Activated naive CD8-positive, alpha-beta T cell treated with anti-CD3 and anti-CD28 coated beads, Interleukin-2, amount 50 U/mL, for 24 hours (primary cell): ENCODE measurements at regions not wholly inside any gene's neighbourhood (a gene's known extent, or its start where the extent isn't known, plus 50 kb on each side); places are given as distances from the start of the nearest gene placed in this dataset.

ENCODE experiments used
- ATAC-seq: fragments of 150-1000 bp; cut with Tn5 transposase; one replicate; pipeline ENCODE4 v1.10.0; 2021
- DNase-seq: peaks from one replicate; pipeline ENCODE4 v3.0.0; 2021
- H3K27ac Mint-ChIP-seq: one replicate; pipeline ENCODE4 v1.8.0; 2021; ENCODE audit warnings: mild to moderate bottlenecking, mixed read lengths
- H3K27me3 Mint-ChIP-seq: one replicate; pipeline ENCODE4 v1.8.0; 2021; ENCODE audit warnings: mixed read lengths
- H3K36me3 Mint-ChIP-seq: one replicate; pipeline ENCODE4 v1.8.0; 2021; ENCODE audit warnings: low read depth, mixed read lengths
- H3K4me1 Mint-ChIP-seq: one replicate; pipeline ENCODE4 v1.8.0; 2021; ENCODE audit warnings: mixed read lengths
- H3K4me3 Mint-ChIP-seq: one replicate; pipeline ENCODE4 v1.8.0; 2021; ENCODE audit warnings: mild to moderate bottlenecking, moderate library complexity, mixed read lengths
- H3K9me3 Mint-ChIP-seq: one replicate; pipeline ENCODE4 v1.8.0; 2021; ENCODE audit warnings: mixed read lengths

GRCh38 chr11:109849946-109850345, 243.2 kb upstream of the ZC3H12C start:
- no peaks in the 10 kb centered on the region for H3K9me3 Mint-ChIP-seq
- no peak overlapping the region for H3K27ac Mint-ChIP-seq
- H3K4me1 Mint-ChIP-seq, result no peaks in the 10 kb centered on the region
- DNase-seq, result no peak
- no peaks in the 10 kb centered on the region for H3K36me3 Mint-ChIP-seq
- H3K4me3 Mint-ChIP-seq, result no peak overlapping the region
- no peak for ATAC-seq
- peaks cover 2% of the 10 kb centered on the region for H3K27me3 Mint-ChIP-seq

GRCh38 chr11:109851780-109852390, 241.3 kb upstream of the ZC3H12C start:
- H3K36me3 Mint-ChIP-seq, result no peaks in the 10 kb centered on the region
- H3K4me1 Mint-ChIP-seq, result peaks cover 2% of the 10 kb centered on the region
- H3K9me3 Mint-ChIP-seq, result no peaks in the 10 kb centered on the region
- H3K27me3 Mint-ChIP-seq, result peaks cover 2% of the 10 kb centered on the region
- no peak overlapping the region for H3K4me3 Mint-ChIP-seq
- DNase-seq (no peak), ATAC-seq (no peak)
- no peak overlapping the region for H3K27ac Mint-ChIP-seq

DNA sequence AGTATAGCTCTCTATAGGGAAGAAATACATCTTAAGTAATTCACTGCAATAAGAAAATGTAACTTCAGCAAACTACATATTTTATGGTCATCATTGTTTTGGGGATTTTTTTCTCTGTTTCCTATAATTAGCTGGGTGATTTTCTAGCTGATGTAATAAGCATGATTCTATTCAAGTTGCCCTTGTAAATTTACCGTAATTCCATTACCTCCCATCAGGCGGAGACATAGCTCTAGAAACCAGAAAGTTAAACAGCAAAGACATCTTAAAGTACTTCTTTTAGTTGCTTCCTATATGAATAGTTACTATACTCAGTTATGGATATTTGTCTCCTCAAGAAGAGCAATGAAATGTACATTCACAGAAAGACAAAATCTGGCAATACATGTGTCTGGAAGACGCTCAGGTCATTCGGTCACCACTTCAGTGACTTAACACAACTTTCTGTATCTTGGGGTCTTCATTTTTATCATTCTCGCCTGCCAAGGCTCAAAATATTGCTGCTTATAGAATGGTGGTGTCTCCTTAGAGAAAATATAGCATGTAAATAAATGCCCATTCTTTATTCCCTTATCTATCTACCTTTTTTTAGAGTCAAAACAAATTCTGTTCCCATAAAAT, 239.9 kb upstream of the ZC3H12C start:
- peaks cover 2% of the 10 kb centered on the region for H3K27me3 Mint-ChIP-seq
- no peak overlapping the region for H3K4me3 Mint-ChIP-seq
- ATAC-seq, result peak; percentile 33
- no peak for DNase-seq
- H3K4me1 Mint-ChIP-seq, result peaks cover 2% of the 10 kb centered on the region
- no peaks in the 10 kb centered on the region for H3K9me3 Mint-ChIP-seq
- H3K36me3 Mint-ChIP-seq, result no peaks in the 10 kb centered on the region
- H3K27ac Mint-ChIP-seq, result no peak overlapping the region

DNA sequence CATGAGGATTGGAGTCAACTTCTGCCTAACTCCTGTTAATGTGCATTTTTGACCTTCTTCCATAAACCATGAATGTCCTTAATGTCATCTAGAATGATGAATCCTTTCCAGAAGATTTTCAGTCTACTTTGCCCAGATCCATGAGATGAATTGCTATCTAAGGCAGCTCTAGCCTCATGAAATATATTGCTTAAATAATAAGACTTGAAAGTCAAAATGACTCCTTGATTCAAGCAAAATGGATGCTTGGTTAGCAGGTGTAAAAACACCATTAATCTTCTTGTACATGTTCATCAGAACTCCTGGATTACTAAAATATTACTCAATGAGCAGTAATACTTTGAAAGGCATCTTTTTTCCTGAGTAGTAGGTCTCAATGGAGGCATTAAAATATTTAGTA, 238.5 kb upstream of the ZC3H12C start:
- no peak overlapping the region for H3K4me3 Mint-ChIP-seq
- no peaks in the 10 kb centered on the region for H3K36me3 Mint-ChIP-seq
- H3K4me1 Mint-ChIP-seq, result peaks cover 4% of the 10 kb centered on the region
- H3K27ac Mint-ChIP-seq, result no peak overlapping the region
- DNase-seq, result no peak
- peaks cover 2% of the 10 kb centered on the region for H3K27me3 Mint-ChIP-seq
- ATAC-seq, result no peak
- no peaks in the 10 kb centered on the region for H3K9me3 Mint-ChIP-seq

- Mint-ChIP-seq H3K4me3 (no peak overlapping the region), H3K27me3 (no peaks in the 10 kb centered on the region), H3K9me3 (no peaks in the 10 kb centered on the region), H3K4me1 (peaks cover 4% of the 10 kb centered on the region), H3K27ac (no peak overlapping the region), H3K36me3 (no peaks in the 10 kb centered on the region)
- ATAC-seq (no peak), DNase-seq (no peak)
These were observed 236.3 kb upstream of the ZC3H12C start for GRCh38 chr11:109856928-109857327.

- no peak overlapping the region for H3K27ac Mint-ChIP-seq
- DNase-seq (no peak), ATAC-seq (no peak)
- H3K4me1 Mint-ChIP-seq, result peaks cover 4% of the 10 kb centered on the region
- H3K4me3 Mint-ChIP-seq, result no peak overlapping the region
- no peaks in the 10 kb centered on the region for H3K27me3 Mint-ChIP-seq
- no peaks in the 10 kb centered on the region for H3K36me3 Mint-ChIP-seq
- no peaks in the 10 kb centered on the region for H3K9me3 Mint-ChIP-seq
These were observed 235.6 kb upstream of the ZC3H12C start for GRCh38 chr11:109857637-109858036.

DNA sequence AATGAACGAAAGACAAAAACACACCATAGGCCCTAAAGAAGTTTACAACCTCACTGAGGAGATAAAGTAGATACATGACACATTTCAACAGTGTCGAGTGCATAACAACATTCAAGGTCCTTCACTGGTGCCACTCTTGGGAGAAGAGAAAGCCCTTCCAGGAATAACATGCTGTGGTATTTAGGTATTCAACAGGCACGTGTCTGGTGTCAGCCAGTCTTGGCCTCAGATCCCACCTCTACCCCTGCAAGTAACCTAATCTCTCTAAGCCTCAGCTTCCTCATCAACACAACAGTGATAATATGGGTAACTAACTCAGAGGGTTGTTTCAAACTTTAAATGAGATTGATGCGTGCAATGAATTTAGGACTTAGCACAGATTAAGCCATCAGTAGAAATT, 235.0 kb upstream of the ZC3H12C start:
- no peaks in the 10 kb centered on the region for H3K9me3 Mint-ChIP-seq

GRCh38 chr11:109859045-109859724, 234.0 kb upstream of the ZC3H12C start:
- no peak for DNase-seq

More for the DNA sequence above, 235.0 kb upstream of the ZC3H12C start:
- Mint-ChIP-seq H3K36me3 (no peaks in the 10 kb centered on the region), H3K4me1 (peaks cover 4% of the 10 kb centered on the region), H3K27ac (no peak overlapping the region), H3K27me3 (no peaks in the 10 kb centered on the region), H3K4me3 (no peak overlapping the region)
- no peak for DNase-seq
- ATAC-seq, result no peak

GRCh38 chr11:109862835-109863234, 230.4 kb upstream of the ZC3H12C start:
- Mint-ChIP-seq H3K9me3 (no peaks in the 10 kb centered on the region), H3K27ac (no peak overlapping the region), H3K4me1 (peaks cover 27% of the 10 kb centered on the region), H3K27me3 (peaks cover 4% of the 10 kb centered on the region), H3K4me3 (no peak overlapping the region), H3K36me3 (no peaks in the 10 kb centered on the region)
- DNase-seq (no peak), ATAC-seq (no peak)

More at GRCh38 chr11:109859045-109859724, 234.0 kb upstream of the ZC3H12C start:
- H3K4me3 Mint-ChIP-seq, result no peak overlapping the region
- no peaks in the 10 kb centered on the region for H3K9me3 Mint-ChIP-seq
- H3K27me3 Mint-ChIP-seq, result no peaks in the 10 kb centered on the region
- ATAC-seq, result peak; percentile 45
- H3K4me1 Mint-ChIP-seq, result peaks cover 13% of the 10 kb centered on the region
- no peak overlapping the region for H3K27ac Mint-ChIP-seq
- H3K36me3 Mint-ChIP-seq, result no peaks in the 10 kb centered on the region

DNA sequence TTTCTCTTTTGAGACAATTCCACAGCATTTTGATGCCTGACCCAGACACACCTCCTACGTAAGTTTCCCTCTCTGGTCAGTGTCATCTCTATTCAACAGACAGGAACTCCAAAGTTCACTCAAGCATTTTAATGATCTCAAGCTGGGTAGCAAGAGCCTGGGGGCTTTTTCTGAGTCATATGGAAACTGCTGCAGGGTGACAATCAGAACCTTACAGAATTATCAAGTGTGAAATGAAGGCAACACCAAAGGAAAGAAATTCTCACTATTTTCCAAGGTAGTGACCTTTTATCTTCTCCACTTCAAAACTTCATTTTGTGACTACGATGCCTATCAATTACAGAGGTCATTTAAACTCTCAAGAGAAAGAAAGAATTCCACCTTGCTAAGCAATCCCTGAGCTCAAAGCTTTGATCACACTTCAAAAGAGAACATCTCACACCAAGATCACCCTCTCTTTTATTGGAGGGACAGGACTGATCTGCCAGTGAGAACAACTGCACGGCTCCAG, 229.0 kb upstream of the ZC3H12C start:
- peak; percentile 22 for DNase-seq
- peaks cover 25% of the 10 kb centered on the region for H3K4me1 Mint-ChIP-seq
- ATAC-seq, result peak; percentile 83
- peak overlapping the region; percentile 1 for H3K4me3 Mint-ChIP-seq
- peaks cover 4% of the 10 kb centered on the region for H3K27me3 Mint-ChIP-seq
- H3K9me3 Mint-ChIP-seq, result no peaks in the 10 kb centered on the region
- no peaks in the 10 kb centered on the region for H3K36me3 Mint-ChIP-seq
- H3K27ac Mint-ChIP-seq, result peak overlapping the region; percentile 79

DNA sequence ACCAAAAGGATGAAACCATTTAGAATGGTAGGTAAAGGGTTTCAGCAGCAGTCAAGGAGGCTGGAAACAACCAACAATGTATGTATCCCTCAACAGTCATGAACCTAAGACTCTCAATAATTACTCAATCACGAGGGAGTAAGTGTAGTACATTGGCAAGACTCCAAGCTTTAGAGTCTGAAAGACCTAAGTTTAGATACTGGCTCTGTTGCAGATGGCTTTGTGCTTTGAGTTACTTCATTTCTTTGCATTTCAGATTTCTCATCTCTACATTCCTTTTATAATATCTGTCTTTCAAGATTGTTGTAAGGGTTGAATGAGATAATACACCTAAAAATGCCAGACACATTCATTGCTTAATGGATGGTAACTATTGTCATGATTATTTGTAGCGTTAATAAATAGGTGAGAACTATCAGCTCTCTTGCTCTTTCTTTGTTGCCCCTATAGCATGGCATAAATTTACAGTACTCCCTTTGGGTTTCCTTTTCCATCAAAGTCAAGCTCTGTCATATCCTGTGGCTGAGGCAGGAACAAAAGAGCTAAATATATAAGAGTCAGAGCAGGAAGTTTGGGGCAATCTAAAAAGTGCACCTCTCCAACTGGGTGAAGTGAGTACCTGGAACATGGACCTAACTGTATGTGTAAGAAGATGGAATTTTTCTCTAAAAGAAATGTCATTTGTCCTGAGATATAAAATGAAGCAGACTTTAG, 228.2 kb upstream of the ZC3H12C start:
- DNase-seq (no peak), ATAC-seq (no peak)
- peak overlapping the region; percentile 1 for H3K4me3 Mint-ChIP-seq
- H3K27ac Mint-ChIP-seq, result peak overlapping the region; percentile 79
- H3K9me3 Mint-ChIP-seq, result peaks cover 4% of the 10 kb centered on the region
- peaks cover 4% of the 10 kb centered on the region for H3K27me3 Mint-ChIP-seq
- H3K4me1 Mint-ChIP-seq, result peaks cover 26% of the 10 kb centered on the region
- no peaks in the 10 kb centered on the region for H3K36me3 Mint-ChIP-seq

DNA sequence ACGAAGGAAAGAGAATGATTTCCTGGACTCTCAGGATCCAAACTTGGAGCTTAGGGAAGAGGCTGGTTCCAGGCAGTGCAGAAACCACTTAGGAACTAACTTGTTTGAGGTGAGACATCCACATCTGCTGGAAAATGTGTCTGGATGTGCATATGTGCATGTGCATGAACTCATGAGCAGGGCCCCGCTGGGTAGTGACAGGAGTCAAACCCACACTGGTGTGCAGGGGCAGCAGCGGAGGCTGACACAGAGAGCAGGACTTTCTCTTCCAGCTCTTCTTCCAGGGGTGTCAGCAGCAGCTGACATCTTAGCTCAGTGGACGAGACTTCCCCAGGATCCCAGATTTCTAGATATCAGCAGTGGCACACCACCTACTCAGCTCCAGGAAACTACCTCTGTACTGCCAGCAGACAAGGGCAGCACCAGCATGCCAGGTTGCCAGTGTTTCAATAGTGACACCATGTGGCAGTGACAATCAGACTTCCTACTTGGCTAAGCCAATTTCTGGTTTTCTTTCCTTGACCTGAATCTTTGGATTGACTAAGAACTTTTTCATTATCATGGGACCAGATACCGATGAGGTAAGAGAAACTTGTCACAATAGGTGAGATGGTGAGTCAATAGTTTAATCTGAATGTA, 227.5 kb upstream of the ZC3H12C start:
- Mint-ChIP-seq H3K4me1 (peaks cover 26% of the 10 kb centered on the region), H3K36me3 (no peaks in the 10 kb centered on the region), H3K4me3 (no peak overlapping the region), H3K27ac (peak overlapping the region; percentile 11), H3K9me3 (peaks cover 4% of the 10 kb centered on the region), H3K27me3 (peaks cover 4% of the 10 kb centered on the region)
- no peak for DNase-seq
- no peak for ATAC-seq

DNA sequence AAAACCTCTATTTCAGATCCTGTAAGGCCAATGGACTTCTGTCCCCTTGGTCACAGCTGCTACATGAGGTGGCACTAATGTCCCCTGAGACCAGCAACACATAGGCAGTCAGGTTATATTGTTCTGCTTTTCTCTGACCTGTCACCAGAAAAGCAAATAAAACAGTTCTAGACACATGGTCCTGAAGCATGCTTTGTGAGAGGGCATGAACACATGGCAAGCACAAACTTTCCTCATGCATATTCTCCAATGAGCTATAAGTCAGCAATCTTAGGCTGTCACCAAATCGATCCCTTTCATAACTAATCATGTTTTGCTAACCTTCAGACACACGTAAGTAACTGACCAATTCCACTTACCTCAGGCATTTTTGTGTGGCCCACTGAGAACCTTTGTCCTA, 225.4 kb upstream of the ZC3H12C start:
- ATAC-seq (no peak), DNase-seq (no peak)
- no peak overlapping the region for H3K4me3 Mint-ChIP-seq
- H3K9me3 Mint-ChIP-seq, result peaks cover 9% of the 10 kb centered on the region
- H3K27me3 Mint-ChIP-seq, result peaks cover 8% of the 10 kb centered on the region
- H3K4me1 Mint-ChIP-seq, result peaks cover 26% of the 10 kb centered on the region
- no peaks in the 10 kb centered on the region for H3K36me3 Mint-ChIP-seq
- no peak overlapping the region for H3K27ac Mint-ChIP-seq

GRCh38 chr11:109869536-109869935, 223.7 kb upstream of the ZC3H12C start:
- DNase-seq (no peak), ATAC-seq (no peak)
- Mint-ChIP-seq H3K27me3 (peaks cover 8% of the 10 kb centered on the region), H3K4me1 (peaks cover 14% of the 10 kb centered on the region), H3K36me3 (no peaks in the 10 kb centered on the region), H3K27ac (no peak overlapping the region), H3K9me3 (peaks cover 9% of the 10 kb centered on the region), H3K4me3 (no peak overlapping the region)
